Stimulated activated effector memory CD8-positive, alpha-beta T cell treated with anti-CD3 and anti-CD28 coated beads, Interleukin-12 subunit alpha, Interleukin-12 subunit beta, amount 100 ng/mL, for 72 hours (primary cell): ENCODE measurements at regions not wholly inside any gene's neighbourhood (a gene's known extent, or its start where the extent isn't known, plus 50 kb on each side); places are given as distances from the start of the nearest gene placed in this dataset.
"Not testable (repeated sequence)": the region's sequence is repeated elsewhere in the genome, so short reads cannot be mapped to it uniquely, and the experiment has no call there.

Experiments
- ATAC-seq: fragments of 150-1000 bp; cut with Tn5 transposase; 2 replicates; pipeline ENCODE4 v1.10.0; 2021
- DNase-seq, 2 donors: peaks; one replicate each; pipeline ENCODE4 v3.0.0; 2021 to 2022; ENCODE audit warnings: low spot score in 2 of 2
- H3K27ac Mint-ChIP-seq: one replicate; pipeline ENCODE4 v1.8.0; 2022; ENCODE audit warnings: mild to moderate bottlenecking, mixed read lengths
- H3K36me3 Mint-ChIP-seq: one replicate; pipeline ENCODE4 v1.8.0; 2022; ENCODE audit warnings: mild to moderate bottlenecking, mixed read lengths
- H3K4me1 Mint-ChIP-seq: one replicate; pipeline ENCODE4 v1.8.0; 2022; ENCODE audit warnings: mixed read lengths
- H3K4me3 Mint-ChIP-seq: one replicate; pipeline ENCODE4 v1.8.0; 2022; ENCODE audit warnings: mild to moderate bottlenecking, mixed read lengths
- H3K9me3 Mint-ChIP-seq: one replicate; pipeline ENCODE4 v1.8.0; 2022; ENCODE audit warnings: mixed read lengths

DNA sequence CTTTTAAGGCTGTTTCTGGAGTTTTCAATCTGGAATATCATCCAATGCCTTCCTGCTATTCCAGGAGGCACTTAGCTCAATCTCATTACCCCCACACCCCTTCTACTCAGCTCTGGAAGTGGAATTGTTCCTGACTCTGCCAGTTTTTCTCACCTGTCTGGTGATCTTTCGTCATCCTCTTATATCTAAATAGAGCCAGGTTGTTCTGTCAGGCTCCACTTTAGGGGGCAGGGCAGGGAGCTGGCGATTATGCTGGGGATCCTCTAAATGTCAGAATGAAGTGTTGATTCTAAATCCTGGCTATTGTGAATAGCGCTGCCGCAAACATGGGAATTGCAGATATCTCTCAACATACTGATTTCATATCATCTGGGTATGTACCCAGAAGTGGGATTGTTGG is 63.6 kb upstream of the ETV3 start:
- DNase-seq (peak in 1 of 2 donors; percentile 15), ATAC-seq (no peak)
- no peak overlapping the region for H3K27ac Mint-ChIP-seq
- no peaks in the 10 kb centered on the region for H3K36me3 Mint-ChIP-seq
- no peaks in the 10 kb centered on the region for H3K4me1 Mint-ChIP-seq
- no peak overlapping the region for H3K4me3 Mint-ChIP-seq
- H3K9me3 Mint-ChIP-seq, result no peaks in the 10 kb centered on the region

DNA sequence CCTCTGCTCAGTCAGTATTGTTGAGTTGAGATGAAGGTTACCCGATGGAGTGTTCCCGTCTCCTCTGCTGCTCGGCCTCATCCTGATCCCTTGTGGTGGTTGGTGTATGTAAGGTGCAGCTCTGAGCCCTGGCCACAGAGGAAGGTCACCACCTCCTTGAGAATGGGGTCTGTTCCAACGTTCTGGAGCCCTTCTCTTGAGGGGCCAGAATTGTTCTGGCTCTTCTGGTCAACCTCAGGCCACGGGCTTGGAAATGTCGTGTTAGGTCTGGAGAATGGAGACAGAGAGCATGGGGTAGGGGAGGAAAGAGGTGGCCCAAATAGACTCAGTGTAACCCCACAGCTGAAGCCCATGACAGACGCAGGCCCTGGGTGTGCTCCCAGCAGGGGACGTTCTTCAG is 62.3 kb upstream of the ETV3 start:
- no peaks in the 10 kb centered on the region for H3K4me1 Mint-ChIP-seq
- H3K4me3 Mint-ChIP-seq, result no peak overlapping the region
- ATAC-seq (no peak), DNase-seq (no peak)
- no peaks in the 10 kb centered on the region for H3K9me3 Mint-ChIP-seq
- H3K36me3 Mint-ChIP-seq, result no peaks in the 10 kb centered on the region
- H3K27ac Mint-ChIP-seq, result no peak overlapping the region

DNA sequence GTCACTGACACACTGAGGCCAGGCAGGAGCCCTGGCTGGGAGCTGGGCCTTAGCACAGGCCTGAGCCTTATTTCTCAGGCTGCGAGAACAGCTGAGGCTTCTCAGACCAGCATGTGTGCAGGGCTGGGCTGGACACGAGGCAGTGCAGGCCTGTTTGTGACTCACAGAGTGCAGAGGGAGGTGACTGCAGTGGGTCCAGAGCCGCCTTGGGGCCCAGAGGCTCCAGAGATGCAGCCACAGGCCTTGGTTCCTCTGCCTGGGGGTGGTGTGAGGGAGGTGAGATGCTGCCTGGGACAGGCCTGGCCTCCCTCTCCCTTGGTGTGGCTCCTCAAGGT is 61.2 kb upstream of the ETV3 start:
- ATAC-seq (peak; percentile 5), DNase-seq (no peak)
- H3K27ac Mint-ChIP-seq, result no peak overlapping the region
- H3K4me3 Mint-ChIP-seq, result no peak overlapping the region
- no peaks in the 10 kb centered on the region for H3K4me1 Mint-ChIP-seq
- H3K36me3 Mint-ChIP-seq, result no peaks in the 10 kb centered on the region
- no peaks in the 10 kb centered on the region for H3K9me3 Mint-ChIP-seq

DNA sequence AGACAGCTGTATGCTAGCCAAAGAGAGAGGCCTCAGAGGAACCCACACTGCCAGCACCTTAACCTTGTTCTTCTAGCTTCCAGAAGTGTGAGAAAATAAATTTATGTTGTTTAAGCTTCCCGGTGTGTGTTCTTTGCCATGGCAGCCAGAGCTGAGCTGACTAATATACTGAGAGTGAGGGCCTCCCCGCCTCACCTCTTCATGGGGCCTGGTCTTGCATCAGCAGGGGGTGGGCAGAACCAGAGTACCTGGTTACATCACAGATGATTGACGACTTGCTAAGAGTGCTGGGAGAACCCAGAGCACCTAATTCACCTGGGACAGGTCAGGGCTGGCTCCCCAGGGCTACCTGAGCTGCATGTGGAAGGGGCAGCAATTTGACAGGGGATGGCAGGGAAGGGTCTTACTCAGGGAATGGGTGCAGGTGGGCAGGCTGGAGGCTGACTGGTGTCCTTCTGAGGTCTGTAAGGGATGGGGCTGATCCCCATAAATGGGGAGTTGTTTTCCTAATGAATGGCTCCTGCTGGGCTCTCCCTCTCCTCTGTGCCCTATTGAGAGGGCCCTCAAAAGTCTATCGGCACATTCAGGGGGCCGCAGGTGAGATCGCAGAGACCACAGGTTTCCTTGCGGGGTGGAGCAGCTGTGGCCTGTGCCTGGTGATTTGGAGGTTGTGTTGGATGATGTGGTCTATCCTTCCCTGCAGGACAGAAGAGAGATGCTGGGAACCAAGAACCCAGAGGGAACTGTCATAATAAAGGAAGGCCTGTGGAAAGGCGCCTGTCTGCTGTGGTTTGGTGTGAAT is 60.6 kb upstream of the ETV3 start:
- peak overlapping the region; percentile 58 for H3K27ac Mint-ChIP-seq

DNA sequence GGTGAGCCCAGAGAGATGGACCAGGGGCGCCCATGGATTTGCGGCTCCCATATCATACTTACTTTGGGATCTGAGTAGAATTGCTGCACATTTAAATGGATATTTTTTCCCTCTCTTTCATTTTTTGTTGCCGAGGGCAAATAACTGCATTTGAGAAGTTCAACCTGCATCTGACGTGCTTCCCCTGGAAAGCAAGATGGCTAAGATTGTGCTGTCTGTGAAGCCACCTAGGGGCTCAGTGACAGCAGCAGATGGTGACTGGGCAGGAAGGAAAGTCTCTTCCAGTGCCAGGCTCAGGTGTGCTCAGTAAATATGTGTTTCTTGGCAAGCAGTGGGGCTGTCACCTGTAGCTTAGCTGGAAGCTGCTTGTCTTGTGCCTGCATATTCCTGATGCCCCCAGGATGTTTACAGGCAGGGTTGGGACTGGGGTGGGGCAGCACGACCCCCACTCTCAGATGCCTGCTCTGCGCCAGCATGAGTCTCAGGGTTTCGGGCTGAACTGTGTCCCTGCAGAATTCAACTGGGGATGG is 59.8 kb upstream of the ETV3 start:
- no peaks in the 10 kb centered on the region for H3K9me3 Mint-ChIP-seq
- no peak overlapping the region for H3K27ac Mint-ChIP-seq
- ATAC-seq (no peak), DNase-seq (peak in 1 of 2 donors; percentile 23)
- peaks cover 11% of the 10 kb centered on the region for H3K4me1 Mint-ChIP-seq
- no peaks in the 10 kb centered on the region for H3K36me3 Mint-ChIP-seq
- H3K4me3 Mint-ChIP-seq, result no peak overlapping the region

More for the DNA sequence above, 60.6 kb upstream of the ETV3 start:
- H3K9me3 Mint-ChIP-seq, result no peaks in the 10 kb centered on the region
- no peaks in the 10 kb centered on the region for H3K36me3 Mint-ChIP-seq
- ATAC-seq (no peak), DNase-seq (peak in 1 of 2 donors; percentile 42)
- H3K4me1 Mint-ChIP-seq, result peaks cover 4% of the 10 kb centered on the region
- no peak overlapping the region for H3K4me3 Mint-ChIP-seq

DNA sequence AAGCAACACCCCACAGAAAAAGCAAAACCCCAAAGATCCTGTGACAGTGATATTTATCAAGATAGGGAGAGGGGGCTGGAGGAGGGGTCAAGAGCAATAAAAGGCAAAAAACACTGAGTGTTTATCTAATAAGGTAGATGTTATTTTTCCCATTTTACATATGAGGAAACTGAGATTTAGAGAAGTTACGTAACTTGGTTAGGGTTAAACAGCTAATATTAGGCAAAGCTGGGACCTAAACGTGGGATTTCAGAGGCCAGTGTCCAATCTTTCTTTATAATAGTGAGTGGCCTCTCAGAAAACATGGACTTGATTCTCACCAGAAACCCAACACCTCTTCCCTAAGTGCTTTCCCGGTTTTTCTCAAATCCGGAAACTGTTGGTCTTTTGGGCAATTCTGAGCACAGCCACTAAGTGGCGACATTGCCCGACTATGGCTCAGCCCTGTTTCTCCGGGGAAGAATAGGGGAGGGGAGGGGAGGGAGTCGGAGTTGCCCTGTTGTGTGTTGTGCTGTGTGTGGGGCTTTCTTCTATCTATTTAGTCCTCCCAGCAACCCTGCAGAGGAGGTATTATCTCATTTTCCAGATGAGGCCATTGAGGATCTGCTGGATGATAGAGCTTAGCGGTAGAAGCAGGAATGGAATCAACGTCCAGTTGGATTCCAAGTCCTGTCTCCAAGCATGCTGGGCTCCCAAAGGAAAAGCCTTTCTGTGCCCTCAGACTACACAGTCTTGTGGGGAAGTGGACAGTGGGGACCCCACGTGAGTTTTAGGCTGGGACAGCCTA is 58.7 kb upstream of the ETV3 start:
- H3K9me3 Mint-ChIP-seq, ATAC-seq, DNase-seq, H3K27ac Mint-ChIP-seq, H3K4me3 Mint-ChIP-seq, H3K36me3 Mint-ChIP-seq: not testable (repeated sequence)
- H3K4me1 Mint-ChIP-seq, result peaks cover 11% of the 10 kb centered on the region

DNA sequence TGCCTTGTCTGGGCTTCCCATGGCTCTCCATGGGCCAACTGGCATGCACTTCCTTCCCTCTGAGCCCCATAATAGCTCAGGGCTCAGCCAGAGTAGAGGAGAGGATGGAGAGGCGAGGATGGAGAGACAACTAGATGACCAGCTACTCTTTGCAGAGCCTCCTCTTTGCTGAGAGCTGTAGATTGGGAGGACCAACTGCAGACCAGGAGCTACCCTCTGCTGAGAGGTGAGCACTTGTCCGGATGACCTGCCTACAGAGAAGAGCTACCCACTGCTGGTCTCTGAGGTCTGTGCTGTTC is 58.0 kb upstream of the ETV3 start:
- Mint-ChIP-seq H3K4me3 (no peak overlapping the region), H3K27ac (no peak overlapping the region), H3K9me3 (no peaks in the 10 kb centered on the region), H3K36me3 (no peaks in the 10 kb centered on the region), H3K4me1 (peaks cover 11% of the 10 kb centered on the region)
- DNase-seq (no peak), ATAC-seq (no peak)

DNA sequence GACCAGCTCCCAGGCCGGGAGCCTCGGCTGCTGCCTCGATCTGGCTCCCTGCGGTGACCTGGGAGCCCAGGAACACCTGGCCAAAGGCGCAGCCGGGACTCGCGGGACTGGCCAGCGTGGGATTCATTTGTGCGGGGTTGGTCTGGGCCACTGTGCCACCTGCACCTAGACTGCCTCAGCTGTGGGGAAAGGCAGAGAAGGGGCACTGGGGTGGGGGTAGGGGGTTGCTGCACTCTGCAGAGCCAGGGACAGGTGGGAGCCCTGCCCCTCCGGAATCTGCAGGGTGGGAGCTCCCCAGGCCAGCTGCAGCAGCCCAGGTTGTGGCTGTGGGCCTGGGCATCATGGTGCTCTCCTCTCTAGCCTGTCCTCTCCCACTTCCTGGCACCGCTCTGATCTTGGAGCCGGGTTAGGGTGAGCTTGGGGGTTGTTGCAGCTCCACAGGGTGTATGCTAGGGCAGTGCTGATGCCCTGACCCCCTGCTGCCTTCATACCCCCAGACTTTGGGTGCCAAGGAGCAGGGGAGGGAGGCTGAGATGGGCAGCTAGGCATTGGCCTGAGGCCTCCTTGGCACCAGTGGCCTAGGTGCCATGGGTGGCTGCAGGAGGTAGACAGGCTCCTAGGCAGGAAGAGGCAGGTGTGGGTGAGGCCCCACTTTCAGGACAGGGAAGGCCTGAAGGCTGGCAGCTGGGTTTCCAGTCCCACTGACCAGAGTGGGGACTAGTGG is 57.5 kb upstream of the ETV3 start:
- ATAC-seq, result peak; percentile 11
- no peaks in the 10 kb centered on the region for H3K9me3 Mint-ChIP-seq
- no peak overlapping the region for H3K4me3 Mint-ChIP-seq
- H3K4me1 Mint-ChIP-seq, result peaks cover 11% of the 10 kb centered on the region
- no peak for DNase-seq
- no peak overlapping the region for H3K27ac Mint-ChIP-seq
- H3K36me3 Mint-ChIP-seq, result no peaks in the 10 kb centered on the region

DNA sequence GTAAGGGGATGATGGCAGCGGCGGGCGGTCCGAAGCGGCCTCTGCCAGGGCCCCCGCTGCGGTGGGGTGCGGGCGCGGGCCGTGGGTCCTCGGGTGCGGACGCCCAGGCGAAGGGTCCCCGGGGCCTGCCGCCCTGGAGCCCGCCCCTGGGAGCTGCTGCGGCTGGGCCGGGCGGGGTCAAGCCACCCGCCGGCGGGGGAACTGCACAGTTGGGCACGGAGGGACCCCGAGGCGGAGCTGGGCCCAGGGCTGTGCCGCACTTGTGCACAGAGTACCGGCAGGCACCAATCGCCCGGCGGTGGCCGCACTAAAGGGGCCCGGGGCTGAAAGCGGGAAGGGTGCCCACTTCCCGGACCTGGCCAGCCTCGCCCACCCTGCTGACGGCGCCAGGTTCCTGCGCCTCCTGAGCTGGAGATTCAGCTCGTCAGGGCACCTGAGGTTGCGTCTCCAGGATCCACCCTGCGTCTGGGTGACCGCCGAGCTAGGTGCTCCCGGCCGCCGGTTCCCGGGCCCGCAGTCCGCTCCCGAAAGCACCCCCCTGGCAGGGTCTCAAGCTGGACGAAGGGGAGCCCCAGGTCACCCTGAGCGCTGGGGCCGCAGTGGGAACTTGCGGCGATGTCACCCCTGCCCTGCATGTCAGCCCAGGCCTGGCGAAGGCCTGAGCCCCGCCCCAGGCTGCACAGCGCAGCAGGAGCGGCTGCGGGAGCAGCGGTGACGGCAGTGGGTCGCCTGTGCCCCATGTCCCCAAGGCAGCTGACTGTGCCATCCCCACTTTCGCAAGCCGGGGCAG is 56.7 kb upstream of the ETV3 start:
- H3K36me3 Mint-ChIP-seq, result no peaks in the 10 kb centered on the region
- no peak overlapping the region for H3K4me3 Mint-ChIP-seq
- DNase-seq (no peak), ATAC-seq (no peak)
- H3K27ac Mint-ChIP-seq, result no peak overlapping the region
- no peaks in the 10 kb centered on the region for H3K9me3 Mint-ChIP-seq
- peaks cover 11% of the 10 kb centered on the region for H3K4me1 Mint-ChIP-seq

DNA sequence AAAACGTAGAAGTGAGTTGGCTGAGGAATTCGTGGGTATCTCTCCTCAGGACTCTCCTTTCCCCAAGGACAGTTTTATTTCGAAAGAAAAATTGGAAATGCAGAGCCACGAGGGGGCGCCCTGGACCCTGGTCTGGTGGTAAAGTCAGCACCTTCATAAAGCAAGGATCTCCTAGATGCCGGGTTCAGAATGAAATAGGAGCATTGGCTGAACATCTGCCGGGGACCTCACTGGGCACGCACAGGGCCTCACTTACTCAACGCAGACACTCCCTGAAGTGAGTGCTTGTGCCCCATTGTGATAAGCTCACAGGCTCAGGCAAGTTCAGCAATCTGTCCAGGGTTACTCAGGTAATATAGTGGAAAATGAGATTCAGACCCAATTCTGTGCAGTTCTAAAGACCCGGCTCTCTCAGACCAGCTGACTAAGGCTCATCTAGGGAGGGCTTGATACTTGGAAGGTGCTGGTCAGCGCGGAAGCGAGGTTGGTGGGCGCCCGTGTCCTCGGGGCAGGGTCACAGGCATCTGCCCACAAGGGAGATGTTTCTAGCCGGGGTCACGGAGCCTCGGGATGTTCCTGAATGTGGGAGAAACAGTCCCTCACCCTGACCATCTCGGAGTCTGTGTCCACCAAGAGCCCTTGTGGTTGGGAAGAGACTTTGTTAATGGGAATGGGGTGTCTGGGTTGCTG is 55.7 kb upstream of the ETV3 start:
- Mint-ChIP-seq H3K36me3 (no peaks in the 10 kb centered on the region), H3K4me3 (no peak overlapping the region), H3K4me1 (peaks cover 11% of the 10 kb centered on the region), H3K27ac (no peak overlapping the region), H3K9me3 (no peaks in the 10 kb centered on the region)
- DNase-seq (peak; percentile 38 to 76), ATAC-seq (no peak)

DNA sequence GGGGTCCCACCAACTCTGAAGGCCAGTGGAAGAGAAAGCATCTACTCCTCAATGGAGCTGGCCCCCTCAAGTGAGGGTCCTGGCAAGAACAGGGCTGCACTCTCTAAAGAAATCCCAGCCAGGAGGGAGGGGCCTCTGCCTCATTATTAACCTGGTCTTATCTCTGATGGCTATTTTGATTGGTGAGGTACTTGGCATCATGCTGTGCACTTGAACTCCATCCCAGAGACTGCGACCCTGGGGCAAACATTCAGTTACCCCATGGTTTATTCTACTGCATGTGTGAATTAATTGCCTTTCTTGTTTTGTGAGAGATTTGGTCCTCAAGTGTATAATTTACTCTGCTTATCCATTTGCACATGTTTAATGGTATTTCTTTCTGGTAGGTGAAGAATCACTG is 55.0 kb upstream of the ETV3 start:
- Mint-ChIP-seq H3K4me1 (peaks cover 11% of the 10 kb centered on the region), H3K36me3 (no peaks in the 10 kb centered on the region), H3K4me3 (no peak overlapping the region), H3K9me3 (no peaks in the 10 kb centered on the region), H3K27ac (no peak overlapping the region)
- DNase-seq, result no peak
- ATAC-seq, result no peak

DNA sequence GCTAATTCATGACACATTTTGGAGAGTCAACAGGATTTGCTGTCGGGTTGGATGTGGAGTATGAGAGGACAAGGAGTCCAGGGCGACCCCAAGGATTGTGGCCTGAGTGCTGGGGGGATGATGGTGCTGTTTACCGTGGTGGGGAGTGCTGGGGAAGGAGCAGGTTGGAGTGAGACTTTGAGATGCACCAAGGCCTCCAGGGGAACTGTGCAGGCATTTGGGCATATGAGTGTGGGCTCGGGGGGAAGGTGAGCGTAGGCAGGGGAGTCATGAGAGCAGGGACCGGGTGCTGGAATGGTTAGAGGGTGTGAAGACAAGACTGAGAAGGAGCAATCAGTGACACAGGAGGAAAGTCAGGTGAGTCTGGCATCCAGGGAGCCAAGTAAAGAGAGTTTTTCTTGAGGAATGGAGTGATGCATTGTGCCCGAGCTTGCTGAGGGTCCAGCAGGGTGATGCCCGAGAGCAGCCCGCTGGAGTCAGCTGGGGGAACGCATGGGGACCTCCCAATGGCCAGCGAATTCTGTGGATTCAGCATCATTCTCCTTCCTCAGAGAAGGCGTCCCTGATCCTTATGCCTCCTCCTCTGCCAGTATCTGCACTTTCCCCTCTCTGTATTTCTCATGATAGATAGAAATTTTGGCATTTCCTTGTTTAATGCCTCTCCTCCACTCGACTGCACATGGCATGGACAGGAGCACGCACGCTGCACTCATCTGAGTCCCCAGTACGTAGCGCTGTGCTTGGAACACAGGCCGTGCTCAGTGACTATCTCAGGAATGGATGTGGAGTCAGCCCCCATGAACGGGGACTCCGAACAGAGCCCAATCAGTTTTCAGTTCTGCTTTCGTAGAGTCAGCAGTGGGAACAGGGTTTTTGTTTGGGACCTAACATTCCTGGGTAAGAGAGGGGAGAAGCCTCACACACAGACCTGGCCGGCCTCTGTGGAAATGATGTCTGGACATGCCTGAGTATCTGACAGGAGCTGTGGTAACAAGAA is 52.1 kb upstream of the ETV3 start:
- no peaks in the 10 kb centered on the region for H3K9me3 Mint-ChIP-seq
- DNase-seq (no peak), ATAC-seq (no peak)
- peaks cover 11% of the 10 kb centered on the region for H3K4me1 Mint-ChIP-seq
- H3K27ac Mint-ChIP-seq, result no peak overlapping the region
- H3K4me3 Mint-ChIP-seq, result no peak overlapping the region
- no peaks in the 10 kb centered on the region for H3K36me3 Mint-ChIP-seq

DNA sequence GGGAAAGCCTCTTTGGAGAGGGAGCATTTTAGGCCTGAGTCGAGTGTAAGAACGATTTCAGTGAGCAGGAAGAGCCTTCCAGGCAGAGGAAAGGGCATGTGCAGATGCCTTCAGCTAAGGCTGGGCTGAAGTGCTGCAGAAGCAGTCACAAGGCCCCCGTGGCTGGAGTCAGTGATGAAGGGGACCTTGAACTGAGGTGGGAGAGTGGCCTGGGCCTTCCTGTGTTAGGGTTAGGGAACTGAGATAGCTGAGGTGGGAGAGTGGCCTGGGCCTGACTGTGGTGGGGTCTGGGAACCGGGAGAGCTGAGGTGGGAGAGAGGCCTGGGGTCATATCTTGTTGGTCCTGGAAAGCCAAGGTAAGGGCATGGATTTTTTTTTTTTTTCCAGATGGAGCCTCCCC is 50.9 kb upstream of the ETV3 start:
- Mint-ChIP-seq H3K9me3 (no peaks in the 10 kb centered on the region), H3K4me3 (no peak overlapping the region), H3K36me3 (no peaks in the 10 kb centered on the region), H3K27ac (no peak overlapping the region), H3K4me1 (peaks cover 10% of the 10 kb centered on the region)
- DNase-seq (no peak), ATAC-seq (no peak)
